ENCODE measurements at regions not wholly inside any gene's neighbourhood (a gene's known extent, or its start where the extent isn't known, plus 50 kb on each side); places are given as distances from the start of the nearest gene placed in this dataset.

DNA sequence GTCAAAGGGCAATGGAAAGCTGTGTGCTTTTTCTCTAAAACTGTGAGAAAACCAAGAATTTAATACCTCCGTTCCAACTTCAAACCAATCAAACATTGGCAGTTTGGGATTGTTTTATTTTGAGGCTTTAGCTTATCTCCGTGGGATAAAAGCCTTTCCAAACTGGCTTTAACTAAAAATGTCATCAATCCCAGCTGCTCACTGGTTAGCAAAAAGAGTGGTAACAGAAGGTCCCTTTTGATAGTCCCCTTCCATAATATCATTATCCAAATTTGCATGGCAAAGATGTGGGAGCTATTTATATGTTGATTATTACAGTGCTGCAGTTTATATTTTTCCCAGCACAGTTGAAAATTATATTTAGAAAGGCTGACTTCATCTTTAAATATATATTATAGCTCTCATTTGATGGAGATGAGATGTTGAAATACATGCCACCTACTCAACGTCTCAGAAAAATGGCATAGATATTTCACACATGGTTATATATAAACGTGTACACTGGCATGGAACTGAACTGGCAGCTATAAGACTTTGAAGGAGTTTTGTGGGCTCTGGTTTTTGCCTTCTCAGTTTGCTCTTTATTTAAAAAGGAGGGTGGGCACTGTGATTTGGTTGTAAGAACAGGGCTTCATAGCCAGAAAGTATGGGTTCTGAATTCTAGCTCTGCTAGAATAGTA lies 707.1 kb upstream of the SLIT2 start:
- no peak overlapping the region for H4K91ac ChIP-seq (ENCODE audit: low read depth, low read length)
- H3K23ac ChIP-seq (ENCODE audit: low read length) = no peak overlapping the region
- no peaks in the 10 kb centered on the region for H3K4me1 ChIP-seq (ENCODE audit: control insufficient read depth in 1 of 2, insufficient read depth in 2 of 2, low read length in 2 of 2)
- H3K14ac ChIP-seq (ENCODE audit: low read length) = no peak overlapping the region
- no peak overlapping the region for H3K4ac ChIP-seq (ENCODE audit: low read depth, low read length)
- H3K79me1 ChIP-seq (ENCODE audit: low read length) = no peaks in the 10 kb centered on the region
- H3K4me2 ChIP-seq (ENCODE audit: low read length) = no peak overlapping the region
- no peak overlapping the region for H2BK120ac ChIP-seq (ENCODE audit: insufficient read depth, low read length, poor library complexity)
- no peak overlapping the region for H3K27ac ChIP-seq (ENCODE audit: low read depth, low read length)
- no peak overlapping the region for H4K12ac ChIP-seq (ENCODE audit: low read depth, low read length)
- no peak overlapping the region for H2BK5ac ChIP-seq (ENCODE audit: low read depth, low read length, poor library complexity)
- H3K4me3 ChIP-seq (ENCODE audit: low read depth, low read length) = no peak overlapping the region
- no peaks in the 10 kb centered on the region for H3K27me3 ChIP-seq (ENCODE audit: insufficient read depth, low read length)
- no peak overlapping the region for H4K8ac ChIP-seq (ENCODE audit: low read depth, low read length)
- no peak overlapping the region for H2AK5ac ChIP-seq (ENCODE audit: low read length)
- H2BK12ac ChIP-seq (ENCODE audit: low read length) = no peak overlapping the region
- H3K9ac ChIP-seq (ENCODE audit: low read length) = no peak overlapping the region
- no peaks in the 10 kb centered on the region for H3K79me2 ChIP-seq (ENCODE audit: control insufficient read depth, insufficient read depth, low read length, poor library complexity)
- no peak overlapping the region for H3K18ac ChIP-seq (ENCODE audit: low read length)
- DNase-seq = no peak
- no peak overlapping the region for H2AFZ ChIP-seq (ENCODE audit: insufficient read depth, low read length, poor library complexity)
- no peaks in the 10 kb centered on the region for H3K36me3 ChIP-seq (ENCODE audit: control insufficient read depth in 1 of 2, insufficient read depth in 2 of 2, low read length in 2 of 2)
- no peaks in the 10 kb centered on the region for H3K9me3 ChIP-seq (ENCODE audit: insufficient read depth, low read depth, low read length)
- WGBS (ENCODE audit: extremely low coverage, insufficient coverage, insufficient read length) = no CpG with 5 or more reads among the region's 4 CpGs

DNA sequence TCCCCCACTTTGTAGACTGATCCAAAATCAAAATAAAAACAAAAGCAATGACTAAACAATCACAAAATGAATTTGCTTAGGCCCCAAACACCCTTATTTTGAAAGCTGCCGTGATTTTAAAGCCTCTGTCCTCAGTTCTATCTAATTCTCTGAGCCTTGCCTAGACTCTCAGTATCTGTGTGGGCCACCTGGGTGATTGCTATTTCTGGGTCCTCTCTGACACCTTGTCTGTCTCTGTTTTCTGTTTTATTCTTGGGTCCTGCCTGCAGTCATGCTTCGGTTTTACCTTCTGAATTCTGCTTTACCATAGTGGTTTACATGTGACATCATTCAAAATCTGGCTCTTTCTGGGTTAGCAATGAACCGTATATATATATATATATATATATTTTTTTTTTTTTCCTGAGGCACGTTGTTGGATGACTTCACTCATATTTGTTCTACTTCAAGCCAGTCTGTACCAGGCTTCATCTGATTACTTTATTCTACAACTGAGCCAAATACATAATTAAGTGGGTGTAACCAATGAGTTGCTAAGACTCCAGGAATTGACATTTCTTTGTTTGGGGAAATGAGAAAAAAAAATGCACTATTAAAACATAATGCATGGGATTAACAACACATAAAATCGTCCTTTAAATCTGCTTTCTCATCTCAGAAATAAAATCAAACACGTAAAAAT lies 710.7 kb upstream of the SLIT2 start:
- Histone ChIP-seq H3K14ac (ENCODE audit: low read length) (no peak overlapping the region), H2BK12ac (ENCODE audit: low read length) (no peak overlapping the region), H2AK5ac (ENCODE audit: low read length) (no peak overlapping the region), H4K91ac (ENCODE audit: low read depth, low read length) (no peak overlapping the region), H4K12ac (ENCODE audit: low read depth, low read length) (no peak overlapping the region), H3K9me3 (ENCODE audit: insufficient read depth, low read depth, low read length) (no peaks in the 10 kb centered on the region), H3K23ac (ENCODE audit: low read length) (no peak overlapping the region), H3K27me3 (ENCODE audit: insufficient read depth, low read length) (no peaks in the 10 kb centered on the region), H2AFZ (ENCODE audit: insufficient read depth, low read length, poor library complexity) (no peak overlapping the region), H3K79me2 (ENCODE audit: control insufficient read depth, insufficient read depth, low read length, poor library complexity) (no peaks in the 10 kb centered on the region), H3K4me3 (ENCODE audit: low read depth, low read length) (no peak overlapping the region), H3K36me3 (ENCODE audit: control insufficient read depth in 1 of 2, insufficient read depth in 2 of 2, low read length in 2 of 2) (no peaks in the 10 kb centered on the region), H3K18ac (ENCODE audit: low read length) (no peak overlapping the region), H3K9ac (ENCODE audit: low read length) (no peak overlapping the region), H3K79me1 (ENCODE audit: low read length) (no peaks in the 10 kb centered on the region), H3K4me1 (ENCODE audit: control insufficient read depth in 1 of 2, insufficient read depth in 2 of 2, low read length in 2 of 2) (no peaks in the 10 kb centered on the region), H4K8ac (ENCODE audit: low read depth, low read length) (no peak overlapping the region), H3K4ac (ENCODE audit: low read depth, low read length) (no peak overlapping the region), H3K27ac (ENCODE audit: low read depth, low read length) (no peak overlapping the region), H2BK120ac (ENCODE audit: insufficient read depth, low read length, poor library complexity) (no peak overlapping the region), H2BK5ac (ENCODE audit: low read depth, low read length, poor library complexity) (no peak overlapping the region), H3K4me2 (ENCODE audit: low read length) (no peak overlapping the region)
- no CpG with 5 or more reads among the region's 6 CpGs for WGBS (ENCODE audit: extremely low coverage, insufficient coverage, insufficient read length)
- DNase-seq = no peak

DNA sequence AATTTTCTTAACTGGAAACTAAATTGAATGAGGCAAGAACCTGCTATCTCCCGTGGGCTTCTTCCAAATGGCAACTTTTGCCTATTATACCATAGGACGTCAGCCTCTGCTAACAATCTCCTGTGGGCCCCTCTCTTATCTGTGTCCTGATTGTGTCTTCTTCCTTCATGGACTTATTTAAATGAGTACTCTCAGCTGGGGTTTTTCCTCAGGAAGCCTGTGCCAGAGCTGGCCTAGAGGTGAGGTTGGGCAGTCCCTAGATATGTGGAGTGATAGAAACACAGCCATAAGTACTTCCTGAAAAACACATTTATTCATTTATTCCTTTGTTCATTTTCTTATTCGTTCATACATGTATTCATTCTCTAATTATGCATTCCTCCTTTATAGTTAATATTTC lies 712.5 kb upstream of the SLIT2 start:
- Histone ChIP-seq H2AFZ (ENCODE audit: insufficient read depth, low read length, poor library complexity) (no peak overlapping the region), H3K9me3 (ENCODE audit: insufficient read depth, low read depth, low read length) (no peaks in the 10 kb centered on the region), H3K4me1 (ENCODE audit: control insufficient read depth in 1 of 2, insufficient read depth in 2 of 2, low read length in 2 of 2) (no peaks in the 10 kb centered on the region), H2BK12ac (ENCODE audit: low read length) (no peak overlapping the region), H3K79me1 (ENCODE audit: low read length) (no peaks in the 10 kb centered on the region), H3K36me3 (ENCODE audit: control insufficient read depth in 1 of 2, insufficient read depth in 2 of 2, low read length in 2 of 2) (no peaks in the 10 kb centered on the region), H2AK5ac (ENCODE audit: low read length) (no peak overlapping the region), H2BK5ac (ENCODE audit: low read depth, low read length, poor library complexity) (no peak overlapping the region), H3K14ac (ENCODE audit: low read length) (no peak overlapping the region), H3K4me3 (ENCODE audit: low read depth, low read length) (no peak overlapping the region), H3K4ac (ENCODE audit: low read depth, low read length) (no peak overlapping the region), H4K12ac (ENCODE audit: low read depth, low read length) (no peak overlapping the region), H3K9ac (ENCODE audit: low read length) (no peak overlapping the region), H3K18ac (ENCODE audit: low read length) (no peak overlapping the region), H3K27me3 (ENCODE audit: insufficient read depth, low read length) (no peaks in the 10 kb centered on the region), H4K8ac (ENCODE audit: low read depth, low read length) (no peak overlapping the region), H3K4me2 (ENCODE audit: low read length) (no peak overlapping the region), H3K27ac (ENCODE audit: low read depth, low read length) (no peak overlapping the region), H2BK120ac (ENCODE audit: insufficient read depth, low read length, poor library complexity) (no peak overlapping the region), H3K23ac (ENCODE audit: low read length) (no peak overlapping the region), H3K79me2 (ENCODE audit: control insufficient read depth, insufficient read depth, low read length, poor library complexity) (no peaks in the 10 kb centered on the region), H4K91ac (ENCODE audit: low read depth, low read length) (no peak overlapping the region)
- DNase-seq = no peak
- no CpG with 5 or more reads among the region's 3 CpGs for WGBS (ENCODE audit: extremely low coverage, insufficient coverage, insufficient read length)

DNA sequence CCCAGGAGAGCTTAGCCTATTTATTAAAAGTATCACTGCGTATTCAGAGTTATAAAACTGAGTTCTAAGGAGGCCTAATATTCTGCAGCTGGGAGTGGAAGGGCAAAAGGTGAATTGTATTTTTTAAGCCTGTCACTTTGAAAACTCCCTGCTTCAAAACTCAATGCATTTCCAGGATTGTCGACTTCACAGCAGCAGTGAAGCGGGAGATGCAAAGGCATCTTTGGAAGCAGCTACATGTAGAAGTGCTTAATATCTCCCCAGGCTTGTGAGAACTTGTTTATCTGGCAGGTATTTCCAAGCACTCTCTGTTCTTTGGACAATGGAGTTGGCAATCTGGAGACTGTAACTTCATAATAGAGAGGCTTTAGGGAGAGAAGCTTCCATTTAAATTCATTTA lies 717.5 kb upstream of the SLIT2 start:
- H2AFZ ChIP-seq (ENCODE audit: insufficient read depth, low read length, poor library complexity) = no peak overlapping the region
- no peak overlapping the region for H4K91ac ChIP-seq (ENCODE audit: low read depth, low read length)
- no CpG with 5 or more reads among the region's 3 CpGs for WGBS (ENCODE audit: extremely low coverage, insufficient coverage, insufficient read length)
- no peak overlapping the region for H3K14ac ChIP-seq (ENCODE audit: low read length)
- H3K4me2 ChIP-seq (ENCODE audit: low read length) = no peak overlapping the region
- H3K36me3 ChIP-seq (ENCODE audit: control insufficient read depth in 1 of 2, insufficient read depth in 2 of 2, low read length in 2 of 2) = no peaks in the 10 kb centered on the region
- H3K23ac ChIP-seq (ENCODE audit: low read length) = no peak overlapping the region
- H3K4me1 ChIP-seq (ENCODE audit: control insufficient read depth in 1 of 2, insufficient read depth in 2 of 2, low read length in 2 of 2) = peaks cover 0 to 4% of the 10 kb centered on the region in 2 experiments
- no peak overlapping the region for H3K18ac ChIP-seq (ENCODE audit: low read length)
- no peaks in the 10 kb centered on the region for H3K79me1 ChIP-seq (ENCODE audit: low read length)
- H3K27me3 ChIP-seq (ENCODE audit: insufficient read depth, low read length) = no peaks in the 10 kb centered on the region
- H3K79me2 ChIP-seq (ENCODE audit: control insufficient read depth, insufficient read depth, low read length, poor library complexity) = no peaks in the 10 kb centered on the region
- no peak for DNase-seq
- H2AK5ac ChIP-seq (ENCODE audit: low read length) = no peak overlapping the region
- H4K8ac ChIP-seq (ENCODE audit: low read depth, low read length) = no peak overlapping the region
- H4K12ac ChIP-seq (ENCODE audit: low read depth, low read length) = no peak overlapping the region
- H2BK12ac ChIP-seq (ENCODE audit: low read length) = no peak overlapping the region
- no peak overlapping the region for H2BK5ac ChIP-seq (ENCODE audit: low read depth, low read length, poor library complexity)
- no peak overlapping the region for H2BK120ac ChIP-seq (ENCODE audit: insufficient read depth, low read length, poor library complexity)
- H3K27ac ChIP-seq (ENCODE audit: low read depth, low read length) = no peak overlapping the region
- no peak overlapping the region for H3K4me3 ChIP-seq (ENCODE audit: low read depth, low read length)
- H3K9ac ChIP-seq (ENCODE audit: low read length) = no peak overlapping the region
- no peak overlapping the region for H3K4ac ChIP-seq (ENCODE audit: low read depth, low read length)
- H3K9me3 ChIP-seq (ENCODE audit: insufficient read depth, low read depth, low read length) = no peaks in the 10 kb centered on the region
